Germinal center (tissue), 1 donor: ENCODE measurements at regions not wholly inside any gene's neighbourhood (a gene's known extent, or its start where the extent isn't known, plus 50 kb on each side); places are given as distances from the start of the nearest gene placed in this dataset.
"Not testable (repeated sequence)": the region's sequence is repeated elsewhere in the genome, so short reads cannot be mapped to it uniquely, and the experiment has no call there.

Experiments
- DNase-seq: peaks from one replicate; pipeline ENCODE4 v3.0.0; 2012; ENCODE audit warnings: mixed read lengths, low spot score

DNA sequence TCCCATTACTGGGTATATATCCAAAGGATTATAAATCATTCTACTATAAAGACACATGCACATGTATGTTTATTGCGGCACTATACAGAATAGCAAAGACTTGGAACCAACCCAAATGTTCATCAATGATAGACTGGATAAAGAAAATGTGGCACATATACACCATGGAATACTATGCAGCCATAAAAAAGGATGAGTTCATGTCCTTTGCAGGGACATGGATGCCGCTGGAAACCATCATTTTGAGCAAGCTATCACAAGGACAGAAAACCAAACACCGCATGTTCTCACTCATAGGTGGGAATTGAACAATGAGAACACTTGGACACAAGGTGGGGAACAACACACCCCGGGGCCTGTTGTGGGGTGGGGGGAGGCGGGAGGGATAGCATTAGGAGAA lies 57.0 kb upstream of the NEUROD1 start:
- not testable (repeated sequence) for DNase-seq

DNA sequence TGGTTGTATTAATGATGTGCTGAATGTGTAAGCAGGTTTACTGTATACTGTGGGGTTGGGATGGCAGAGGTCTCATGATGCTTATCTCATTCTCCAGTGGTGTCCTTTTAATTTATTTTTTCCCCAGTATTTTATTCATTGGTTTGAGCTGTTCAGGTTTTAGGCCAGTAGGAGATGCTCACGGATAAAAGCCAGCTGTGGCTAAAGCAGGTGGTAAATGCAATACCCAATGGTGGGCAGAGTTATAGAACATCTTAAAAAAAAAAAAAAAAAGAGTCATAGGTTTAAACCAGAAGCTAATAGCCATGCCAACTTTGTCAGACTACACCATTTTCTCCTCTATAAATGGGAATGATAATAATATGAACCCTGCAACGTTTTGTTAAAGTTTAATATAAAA lies 57.8 kb upstream of the NEUROD1 start:
- no peak for DNase-seq

DNA sequence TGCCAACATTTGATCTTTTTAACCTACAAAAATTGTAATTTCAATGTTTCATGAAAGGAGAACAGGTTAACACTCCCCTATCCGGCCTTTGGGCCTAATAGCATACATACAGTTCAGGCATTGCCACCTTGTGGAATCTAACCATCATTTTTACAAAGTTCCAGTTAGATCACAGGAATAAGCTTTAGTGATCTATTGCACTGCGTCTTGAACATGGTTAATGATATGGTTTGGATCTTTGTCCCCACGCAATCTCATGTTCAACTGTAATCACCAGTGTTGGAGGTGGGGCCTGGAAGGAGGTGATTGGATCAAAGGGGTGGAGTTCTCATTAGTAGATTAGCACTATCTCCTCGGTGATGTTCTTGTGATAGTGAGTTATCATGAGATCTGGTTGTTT lies 58.2 kb upstream of the NEUROD1 start:
- no peak for DNase-seq

DNA sequence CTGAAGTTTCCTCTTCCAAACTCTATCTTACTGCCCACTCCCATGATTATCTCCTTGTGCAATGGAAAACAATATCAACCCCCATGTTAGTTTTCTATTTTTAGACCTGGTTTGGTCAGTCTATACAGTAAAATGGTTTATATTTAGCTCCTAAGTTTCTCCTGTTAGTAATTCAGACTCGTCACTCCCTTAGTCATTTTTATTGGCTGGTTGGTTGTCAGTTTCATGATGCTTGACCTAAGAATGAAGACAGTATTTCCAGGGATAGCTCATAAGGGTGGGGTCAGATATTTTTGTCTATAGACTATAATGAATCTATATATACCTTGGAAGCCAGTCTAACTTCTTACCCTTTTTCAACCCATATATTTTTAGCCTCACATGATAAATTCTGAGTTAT lies 61.4 kb upstream of the NEUROD1 start:
- no peak for DNase-seq

DNA sequence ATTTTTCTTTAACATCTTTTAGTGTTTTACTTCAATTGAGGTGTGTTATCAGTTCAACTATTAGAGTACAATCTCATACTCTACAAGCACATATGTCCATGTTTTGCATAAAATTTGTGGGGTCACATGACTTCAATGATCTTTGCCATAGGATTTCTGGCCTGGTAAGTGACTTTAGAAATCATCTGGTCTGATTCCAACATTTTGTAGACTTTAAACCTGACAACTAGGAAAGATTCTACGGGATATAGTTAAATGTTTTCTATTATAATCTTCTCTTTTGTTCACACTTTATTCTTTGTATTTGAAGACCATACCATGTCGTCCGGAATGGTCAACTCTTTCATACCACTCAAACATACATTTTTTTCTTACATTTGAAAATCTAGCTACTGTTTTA lies 62.0 kb upstream of the NEUROD1 start:
- no peak for DNase-seq

DNA sequence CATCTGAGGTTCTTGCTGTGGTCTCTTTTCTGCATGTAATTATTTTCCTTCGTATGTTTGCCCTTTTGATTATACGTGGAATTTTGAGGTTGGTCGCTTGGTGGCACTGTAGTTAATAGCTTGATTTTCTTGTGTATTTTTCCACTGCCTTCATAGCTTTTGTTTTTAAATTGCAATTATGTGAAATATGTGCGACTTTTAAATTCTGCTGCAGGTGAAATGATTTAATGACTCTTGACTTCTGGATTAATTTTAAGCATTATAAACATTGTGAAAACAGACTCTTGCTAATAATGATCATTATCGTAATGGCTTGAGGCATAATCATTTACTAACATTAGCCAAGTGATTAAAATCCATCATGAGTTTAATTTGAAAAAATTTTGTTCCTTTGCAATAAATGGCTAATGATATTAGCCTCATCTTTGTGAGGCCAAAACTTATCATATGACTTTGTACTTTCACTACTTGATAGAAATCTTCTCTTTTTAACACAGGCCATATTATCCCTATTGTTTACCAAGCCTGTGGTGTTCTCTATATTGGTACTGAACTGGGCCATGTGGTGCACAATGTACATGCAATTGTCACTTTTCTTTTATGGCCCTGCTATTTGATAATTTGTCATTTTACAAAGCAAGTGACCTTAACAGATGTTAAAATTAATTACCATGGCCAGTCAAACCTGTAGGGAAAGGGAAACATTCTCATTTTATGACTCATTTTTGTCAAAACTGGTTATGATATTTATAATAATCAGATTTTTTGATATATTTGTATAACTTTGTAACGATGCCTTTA lies 62.8 kb upstream of the NEUROD1 start:
- DNase-seq, result peak; percentile 15

DNA sequence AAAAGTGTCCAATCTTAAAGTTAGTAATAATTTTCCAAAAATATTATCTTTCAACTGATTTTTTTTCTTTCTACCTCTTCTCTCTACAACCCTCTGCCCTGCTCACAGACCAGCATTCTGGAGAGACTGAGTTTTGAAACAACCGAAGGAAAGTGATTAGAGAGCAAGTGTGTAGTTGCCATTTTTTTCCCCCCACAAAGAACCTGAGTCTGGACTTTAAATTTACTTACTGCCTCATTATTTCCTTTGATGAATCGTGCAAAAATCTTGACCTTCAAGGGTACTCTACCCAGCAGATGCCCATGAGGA lies 63.4 kb upstream of the NEUROD1 start:
- DNase-seq, result no peak

DNA sequence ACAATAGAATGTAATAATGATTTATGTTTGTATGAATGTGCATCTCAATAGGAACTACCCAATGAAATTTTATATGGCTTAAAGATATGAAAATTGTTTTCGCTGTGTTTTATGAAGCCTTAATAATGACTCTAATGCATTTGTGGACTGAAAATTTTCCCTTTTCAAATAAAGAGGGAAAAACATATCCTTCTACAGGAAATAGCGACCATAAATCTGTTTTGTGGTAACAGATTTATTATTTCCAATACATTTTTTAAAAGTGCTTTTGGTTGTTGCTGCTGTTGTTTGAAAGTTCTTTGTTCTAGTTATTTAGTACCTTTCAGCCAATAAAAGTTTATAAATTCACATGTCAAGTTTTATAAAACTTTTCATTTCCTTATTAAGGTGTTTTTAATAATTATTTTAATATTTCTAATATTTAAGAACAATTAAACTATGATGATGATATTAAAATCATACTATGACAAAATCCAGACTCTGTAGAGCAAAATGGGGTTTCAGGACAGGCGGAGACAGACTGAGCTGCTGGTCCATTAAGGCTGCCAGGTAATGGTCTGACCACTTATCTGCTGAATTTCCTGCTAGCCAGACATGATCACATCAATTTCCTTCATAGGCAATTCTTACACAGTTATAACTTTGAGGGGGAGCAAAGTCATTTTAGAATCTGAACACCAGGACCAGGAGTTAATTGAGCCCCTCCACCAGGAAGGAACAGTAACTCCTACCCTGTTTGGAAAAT lies 65.7 kb upstream of the NEUROD1 start:
- no peak for DNase-seq

DNA sequence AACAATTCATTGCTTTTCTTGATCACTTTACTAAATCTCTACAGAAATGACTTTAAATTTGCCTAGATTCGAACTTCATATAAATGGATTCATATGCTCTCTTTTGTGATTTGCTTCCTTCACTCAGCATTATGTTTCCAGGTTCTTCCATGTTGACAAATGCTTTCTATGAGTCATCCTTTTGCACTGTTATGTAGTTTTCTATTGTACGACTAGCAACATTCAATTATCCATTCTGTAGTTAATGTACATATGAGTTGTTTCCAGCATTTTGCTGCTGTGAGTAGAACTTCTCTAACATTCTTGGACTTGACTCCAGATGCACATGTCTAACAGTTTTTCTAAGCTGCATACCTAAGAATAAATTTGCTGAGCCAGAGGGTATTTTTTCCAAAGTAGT lies 66.5 kb upstream of the NEUROD1 start:
- no peak for DNase-seq

DNA sequence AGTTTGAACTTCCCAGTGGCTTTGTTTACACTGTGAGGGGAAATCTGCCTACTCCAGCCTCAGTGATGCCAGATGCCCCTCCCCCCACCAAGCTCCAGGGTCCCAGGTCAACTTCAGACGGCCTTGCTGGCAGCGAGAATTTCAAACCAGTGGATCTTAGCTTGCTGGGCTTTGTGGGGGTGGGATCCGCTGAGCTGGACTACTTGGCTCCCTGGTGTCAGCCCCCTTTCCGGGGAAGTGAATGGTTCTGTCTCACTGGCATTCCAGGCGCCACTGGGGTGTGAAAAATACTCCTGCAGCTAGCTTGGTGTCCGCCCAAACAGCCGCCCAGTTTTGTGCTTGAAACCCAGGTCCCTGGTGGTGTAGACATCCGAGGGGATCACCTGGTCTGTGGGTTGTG lies 70.0 kb upstream of the NEUROD1 start:
- no peak for DNase-seq

DNA sequence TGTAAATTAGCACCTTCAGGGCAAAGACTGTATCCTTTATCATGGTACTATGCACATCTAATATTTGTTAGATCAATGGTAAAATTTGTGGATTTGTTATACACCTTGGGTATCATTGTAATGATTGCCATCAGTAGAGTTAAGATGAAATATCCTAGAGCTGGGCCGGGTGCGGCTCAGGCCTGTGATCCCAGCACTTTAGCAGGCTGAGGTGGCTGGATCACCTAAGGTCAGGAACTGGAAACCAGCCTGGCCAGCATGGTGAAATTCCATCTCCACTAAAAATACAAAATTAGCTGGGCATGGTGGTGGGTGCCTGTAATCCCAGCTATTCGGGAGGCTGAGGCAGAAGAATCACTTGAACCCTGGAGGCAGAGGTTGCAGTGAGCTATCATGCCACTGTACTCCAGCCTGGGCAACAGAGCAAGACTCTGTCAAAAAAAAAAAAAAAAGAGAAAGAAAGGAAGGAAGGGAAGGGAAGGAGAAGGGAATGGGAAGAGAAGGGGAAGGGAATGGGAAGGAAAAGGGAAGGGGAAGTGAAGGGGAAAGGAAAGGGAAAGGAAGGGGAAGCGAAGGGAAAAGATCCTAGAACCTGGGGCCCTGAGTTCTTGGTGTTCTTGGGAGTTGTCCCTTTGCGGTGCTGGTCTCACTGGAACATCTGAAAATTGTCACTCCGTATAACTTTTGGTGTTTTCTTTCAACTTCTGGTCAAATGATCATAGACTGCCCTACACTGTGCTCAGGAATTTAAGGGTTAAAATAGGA lies 71.1 kb upstream of the NEUROD1 start:
- no peak for DNase-seq

DNA sequence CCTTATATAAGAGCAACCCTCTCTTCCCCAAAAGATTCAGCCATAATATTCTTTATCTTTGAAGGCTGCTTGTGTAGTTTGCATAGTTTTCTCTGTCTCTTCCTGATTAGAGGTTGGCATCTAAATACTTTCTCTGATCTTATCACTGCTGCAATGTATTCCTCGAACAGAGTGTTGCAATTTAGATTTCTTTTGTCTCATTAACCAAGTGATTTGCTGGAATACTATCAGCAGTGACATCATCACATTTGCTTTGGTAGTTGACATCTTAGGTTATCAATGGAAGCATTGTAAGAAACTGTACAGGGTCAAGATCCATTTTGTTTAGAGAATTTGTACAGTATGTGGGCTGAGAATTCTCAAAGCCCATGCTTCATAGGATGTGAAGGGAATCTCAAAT lies 72.0 kb upstream of the NEUROD1 start:
- no peak for DNase-seq

DNA sequence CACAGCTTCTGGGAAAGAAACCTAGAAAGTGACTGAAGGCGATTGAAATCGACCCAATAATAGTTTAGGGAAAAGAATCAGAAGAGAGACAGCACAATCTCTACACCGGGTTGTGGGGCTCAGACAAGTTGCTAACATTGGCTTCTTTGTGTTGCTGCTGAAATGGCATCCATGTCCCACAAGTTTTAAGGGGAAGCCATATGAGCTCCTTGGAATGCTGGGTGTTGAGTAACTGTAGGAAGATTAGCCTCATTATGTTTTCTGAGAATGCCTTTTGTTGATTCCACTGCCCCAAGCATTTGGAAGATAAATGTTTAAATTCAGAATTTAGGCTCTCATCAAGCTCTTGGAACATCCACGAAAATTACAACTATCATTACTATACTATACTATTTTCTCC lies 73.4 kb upstream of the NEUROD1 start:
- DNase-seq, result no peak

DNA sequence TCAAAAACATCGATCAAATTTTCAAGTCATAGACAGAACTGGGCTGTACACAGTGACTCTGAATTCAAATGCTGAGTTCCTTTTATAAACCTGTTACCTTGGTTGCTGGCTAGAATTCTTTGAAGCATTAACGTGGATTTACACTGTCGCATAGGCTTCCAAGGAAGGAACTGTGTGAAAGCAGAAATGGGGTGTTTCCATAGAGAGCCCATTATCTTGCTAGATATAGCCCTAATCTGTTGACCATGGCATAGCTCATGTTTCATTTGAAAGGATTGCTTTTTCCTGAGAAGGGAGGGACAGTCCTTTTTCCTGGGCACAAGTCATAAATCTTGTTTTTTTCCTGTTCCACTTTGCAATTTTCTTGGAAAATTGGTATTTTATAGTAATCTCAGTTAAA lies 73.8 kb upstream of the NEUROD1 start:
- DNase-seq, result no peak

DNA sequence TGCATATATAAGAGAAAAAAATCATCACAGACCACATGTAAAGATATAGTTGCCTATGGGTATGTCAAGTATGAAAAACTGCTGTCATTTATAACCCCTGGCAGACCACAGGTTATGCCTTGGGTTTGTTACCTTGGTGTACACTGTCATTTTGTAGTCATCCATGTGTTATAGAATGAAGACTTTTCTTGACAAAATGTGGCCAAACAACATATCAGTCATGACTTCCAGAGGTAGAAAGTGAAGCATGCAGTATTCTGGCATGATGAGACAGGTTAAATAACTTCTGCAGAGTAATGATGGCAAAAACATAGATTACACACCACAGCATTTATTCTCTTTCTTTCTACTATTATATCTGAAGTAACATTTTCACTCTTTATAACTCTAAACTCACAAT lies 74.9 kb upstream of the NEUROD1 start:
- DNase-seq, result no peak

DNA sequence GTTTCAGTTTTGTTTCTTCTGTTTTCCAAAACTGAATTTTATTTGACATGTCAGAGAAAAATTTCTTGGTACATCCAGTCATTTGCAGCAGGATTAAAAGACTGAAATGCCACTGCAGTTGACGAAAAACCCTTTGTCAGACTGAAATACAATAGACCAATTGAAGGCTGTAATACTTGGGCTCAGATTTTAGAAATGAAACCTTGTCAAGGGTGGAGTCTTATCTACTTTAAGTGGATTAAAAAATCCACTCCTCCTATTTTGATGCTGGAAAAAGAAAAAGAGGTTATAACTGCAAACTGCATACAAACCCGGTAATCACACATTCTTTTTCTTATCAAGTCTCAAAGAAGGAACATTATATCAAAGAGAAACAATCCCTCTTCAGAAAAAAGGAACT lies 80.2 kb upstream of the NEUROD1 start:
- DNase-seq, result no peak

DNA sequence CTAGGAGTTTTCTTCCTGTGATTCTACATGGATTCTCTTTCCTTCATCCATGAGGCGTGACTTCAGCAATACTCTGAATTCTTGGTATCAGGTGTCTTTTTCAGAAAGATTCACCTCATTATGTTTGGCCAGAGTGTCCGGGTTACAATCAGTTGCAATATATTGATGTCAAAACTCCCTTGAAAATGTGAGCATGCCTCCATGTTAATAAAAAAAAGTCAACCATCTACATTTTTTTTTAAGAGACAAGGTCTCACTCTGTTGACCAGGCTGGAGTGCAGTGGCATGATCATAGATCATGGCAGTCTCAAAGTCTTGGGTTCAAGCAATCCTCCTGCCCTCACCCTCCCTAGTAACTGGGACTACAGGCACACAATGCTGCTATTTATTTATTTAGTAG lies 80.9 kb upstream of the NEUROD1 start:
- DNase-seq, result no peak

DNA sequence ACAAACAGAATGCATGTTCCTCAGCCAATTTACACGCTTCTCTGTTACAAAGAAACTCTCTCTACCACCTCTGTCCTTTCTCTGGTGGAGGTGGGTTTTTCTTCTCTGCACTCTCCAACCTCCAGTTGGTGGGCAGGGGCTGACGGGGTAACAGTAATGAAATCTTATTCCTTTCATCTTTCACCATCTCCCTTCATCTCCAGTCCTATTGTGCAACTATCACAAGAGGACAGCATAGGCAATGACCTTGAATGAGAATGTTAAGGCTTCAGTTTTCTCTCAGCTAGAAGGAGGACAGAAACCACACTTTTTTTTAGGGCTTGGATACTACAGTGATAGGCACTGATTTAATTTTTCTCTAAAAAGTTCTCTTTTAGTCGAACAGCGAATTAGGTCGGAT lies 81.7 kb upstream of the NEUROD1 start:
- DNase-seq, result no peak

DNA sequence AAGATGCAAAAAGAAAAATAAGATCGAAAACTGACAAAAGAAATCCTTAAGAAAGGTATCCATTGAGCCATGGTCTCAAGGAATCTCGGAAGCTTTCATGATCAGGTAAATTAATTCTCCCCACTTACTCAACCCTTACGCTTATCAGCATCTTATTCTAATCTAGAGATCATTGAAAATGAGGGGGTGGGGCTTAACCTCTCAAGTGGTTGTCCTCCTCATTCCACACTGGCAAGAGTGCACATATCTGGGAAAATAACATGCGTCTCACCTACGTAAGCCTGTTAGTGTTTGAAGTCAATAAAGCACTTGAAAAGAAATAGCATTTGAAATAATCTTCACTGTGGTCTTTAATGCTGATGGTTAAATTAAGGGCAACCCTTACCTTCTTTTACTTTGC lies 82.5 kb upstream of the NEUROD1 start:
- no peak for DNase-seq

DNA sequence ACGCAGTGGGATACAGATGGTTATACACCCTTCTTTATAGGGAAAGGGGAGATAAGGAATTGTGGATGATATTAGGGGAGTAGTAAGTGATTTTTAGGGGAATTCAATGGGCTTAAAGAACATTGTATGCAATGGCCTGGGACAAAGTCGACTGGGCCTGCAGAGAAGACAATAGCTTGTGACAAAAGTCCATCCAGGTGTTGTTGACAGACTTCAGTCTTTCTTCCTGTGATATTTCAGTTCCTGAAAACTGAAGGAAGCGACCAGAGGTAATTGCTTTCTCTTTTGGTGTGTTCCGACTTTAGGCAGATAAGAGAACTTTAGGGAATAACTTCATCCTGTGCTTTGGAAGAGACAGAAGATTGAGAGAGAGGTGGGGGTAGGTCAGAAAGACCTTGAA lies 83.1 kb upstream of the NEUROD1 start:
- DNase-seq, result no peak

DNA sequence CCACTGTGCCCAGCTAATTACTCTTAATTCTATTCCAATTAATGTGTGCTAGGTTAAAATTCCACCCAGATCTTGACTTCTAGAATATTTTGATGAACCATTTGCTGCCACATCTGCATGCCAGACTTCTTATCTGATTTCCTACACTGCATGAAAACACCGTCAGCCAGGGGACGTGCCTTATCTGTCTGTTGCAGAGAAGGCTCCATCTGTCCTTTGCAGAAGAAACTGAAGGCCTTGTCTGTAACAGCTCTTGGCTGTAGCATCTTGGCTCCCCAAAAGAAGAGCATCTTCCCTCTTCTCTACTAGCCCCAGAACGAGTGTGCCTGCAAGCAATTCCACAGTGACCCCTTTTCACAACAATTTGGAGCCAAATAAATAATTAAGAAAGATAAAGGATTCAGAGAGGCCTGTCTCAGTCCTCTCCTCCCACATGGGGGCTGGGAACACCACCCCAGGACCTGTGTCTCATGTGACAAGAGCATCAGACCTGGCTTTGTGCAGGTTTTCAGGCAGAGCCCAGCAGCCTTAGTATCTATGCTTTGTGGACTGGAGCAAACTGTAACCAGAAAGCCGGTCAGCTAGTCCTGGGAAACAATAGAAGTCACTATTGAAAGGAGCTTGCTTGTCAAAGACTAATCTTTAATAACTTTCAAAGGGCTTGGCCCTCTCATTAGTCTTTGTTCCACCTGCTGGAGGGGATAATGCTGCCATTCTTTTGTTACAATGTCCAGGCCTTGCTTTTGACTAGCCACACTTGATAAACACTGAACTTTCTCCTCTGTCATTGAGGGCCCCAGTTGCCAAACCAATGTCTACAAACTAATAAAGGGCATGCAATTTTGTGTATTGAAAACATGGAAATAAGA lies 84.0 kb upstream of the NEUROD1 start:
- DNase-seq, result no peak

DNA sequence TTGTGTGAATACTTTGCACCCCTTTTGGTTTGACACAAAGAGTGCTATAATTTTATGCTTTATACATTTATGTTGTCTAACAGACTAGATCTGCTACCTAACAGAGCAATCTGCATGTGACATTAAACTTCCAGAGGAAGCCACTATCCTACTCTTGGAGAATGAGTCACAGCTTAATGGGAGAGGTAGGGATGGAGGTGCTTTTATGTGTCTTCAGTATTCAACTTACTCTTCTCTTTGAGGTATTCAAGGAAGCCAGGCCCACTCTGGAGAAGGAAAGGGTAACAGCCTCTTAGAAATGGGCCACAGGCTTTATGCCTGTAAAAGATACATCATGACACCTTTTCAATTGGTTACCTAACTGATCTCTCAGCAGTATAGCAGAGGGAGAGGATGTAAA lies 85.8 kb upstream of the NEUROD1 start:
- DNase-seq, result no peak
